Brain microvascular endothelial cell (primary cell): ENCODE measurements at regions not wholly inside any gene's neighbourhood (a gene's known extent, or its start where the extent isn't known, plus 50 kb on each side); places are given as distances from the start of the nearest gene placed in this dataset.

ENCODE experiments used
- DNase-seq: peaks from one replicate; pipeline ENCODE4 v3.0.0-alpha.2; 2020
- H3K27ac ChIP-seq: fragments of 250-450 bp; sonication (Bioruptor Pico); 2 replicates; pipeline ENCODE4 v1.5.1; 2020; ENCODE audit warnings: mild to moderate bottlenecking, moderate library complexity
- H3K27me3 ChIP-seq: fragments of 250-450 bp; sonication (Bioruptor Pico); replicated peaks from 2 replicates; pipeline ENCODE4 v1.5.1; 2020; ENCODE audit warnings: mild to moderate bottlenecking
- H3K36me3 ChIP-seq: fragments of 250-450 bp; sonication (Bioruptor Pico); replicated peaks from 2 replicates; pipeline ENCODE4 v1.5.1; 2020; ENCODE audit warnings: mild to moderate bottlenecking
- H3K4me3 ChIP-seq: 2 replicates; pipeline ENCODE4 v1.5.1; 2011; ENCODE audit warnings: low read depth, mild to moderate bottlenecking, control low read depth, low read length, moderate library complexity
- in situ Hi-C: cut with HindIII; loops from 2 replicates; pipeline ENCODE4 v1.10.0; 2017; ENCODE audit warnings: low sequenced_read_pairs, low pct_ligation_motif_present
- TF ChIP-seq, protein P1 (sequence below): IDR thresholded peaks from 2 replicates; pipeline ENCODE4 v1.5.1; 2011; ENCODE audit warnings: low read depth, mild to moderate bottlenecking, moderate library complexity, low read length, control low read depth, inconsistent platforms; ENCODE audit errors: missing control alignments

- no peaks in the 10 kb centered on the region for H3K36me3 ChIP-seq
- in situ Hi-C loops = no loop called here
- TF ChIP-seq, protein P1, sequence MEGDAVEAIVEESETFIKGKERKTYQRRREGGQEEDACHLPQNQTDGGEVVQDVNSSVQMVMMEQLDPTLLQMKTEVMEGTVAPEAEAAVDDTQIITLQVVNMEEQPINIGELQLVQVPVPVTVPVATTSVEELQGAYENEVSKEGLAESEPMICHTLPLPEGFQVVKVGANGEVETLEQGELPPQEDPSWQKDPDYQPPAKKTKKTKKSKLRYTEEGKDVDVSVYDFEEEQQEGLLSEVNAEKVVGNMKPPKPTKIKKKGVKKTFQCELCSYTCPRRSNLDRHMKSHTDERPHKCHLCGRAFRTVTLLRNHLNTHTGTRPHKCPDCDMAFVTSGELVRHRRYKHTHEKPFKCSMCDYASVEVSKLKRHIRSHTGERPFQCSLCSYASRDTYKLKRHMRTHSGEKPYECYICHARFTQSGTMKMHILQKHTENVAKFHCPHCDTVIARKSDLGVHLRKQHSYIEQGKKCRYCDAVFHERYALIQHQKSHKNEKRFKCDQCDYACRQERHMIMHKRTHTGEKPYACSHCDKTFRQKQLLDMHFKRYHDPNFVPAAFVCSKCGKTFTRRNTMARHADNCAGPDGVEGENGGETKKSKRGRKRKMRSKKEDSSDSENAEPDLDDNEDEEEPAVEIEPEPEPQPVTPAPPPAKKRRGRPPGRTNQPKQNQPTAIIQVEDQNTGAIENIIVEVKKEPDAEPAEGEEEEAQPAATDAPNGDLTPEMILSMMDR = no peak
- no peak overlapping the region for H3K27ac ChIP-seq
- H3K27me3 ChIP-seq = no peaks in the 10 kb centered on the region
- no peak for DNase-seq
- H3K4me3 ChIP-seq = no peak overlapping the region
Observed at GRCh38 chr14:97705107-97705506, 907.9 kb downstream of the VRK1 start.

DNA sequence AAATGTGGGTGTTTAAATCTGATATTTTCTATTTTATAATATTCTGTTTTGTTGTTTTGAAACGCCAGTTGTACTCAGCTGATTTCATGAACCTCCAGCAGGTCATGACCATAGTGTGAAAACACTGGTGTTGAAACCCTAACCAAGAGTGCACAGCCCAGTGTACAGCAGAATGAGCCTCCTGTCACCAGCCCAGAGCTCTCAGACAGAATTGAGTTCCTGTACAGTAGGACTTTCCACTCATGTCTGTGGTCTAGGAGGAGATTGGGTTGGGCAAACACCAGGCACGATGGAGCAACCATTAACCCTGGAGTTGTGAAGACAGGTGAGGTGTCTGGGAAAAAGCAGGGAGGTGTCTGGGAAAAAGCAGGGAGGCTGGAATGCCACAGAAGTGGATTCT lies 908.8 kb downstream of the VRK1 start:
- in situ Hi-C loops = no loop called here
- Histone ChIP-seq H3K36me3 (no peaks in the 10 kb centered on the region), H3K4me3 (no peak overlapping the region), H3K27me3 (no peaks in the 10 kb centered on the region), H3K27ac (no peak overlapping the region)
- DNase-seq = no peak
- TF ChIP-seq, protein P1 = no peak

- H3K27ac ChIP-seq = no peak overlapping the region
- TF ChIP-seq, protein P1 = no peak
- in situ Hi-C loops = no loop called here
- DNase-seq = no peak
- no peaks in the 10 kb centered on the region for H3K27me3 ChIP-seq
- H3K4me3 ChIP-seq = no peak overlapping the region
- H3K36me3 ChIP-seq = no peaks in the 10 kb centered on the region
Observed at GRCh38 chr14:97706819-97707218, 909.6 kb downstream of the VRK1 start.

DNA sequence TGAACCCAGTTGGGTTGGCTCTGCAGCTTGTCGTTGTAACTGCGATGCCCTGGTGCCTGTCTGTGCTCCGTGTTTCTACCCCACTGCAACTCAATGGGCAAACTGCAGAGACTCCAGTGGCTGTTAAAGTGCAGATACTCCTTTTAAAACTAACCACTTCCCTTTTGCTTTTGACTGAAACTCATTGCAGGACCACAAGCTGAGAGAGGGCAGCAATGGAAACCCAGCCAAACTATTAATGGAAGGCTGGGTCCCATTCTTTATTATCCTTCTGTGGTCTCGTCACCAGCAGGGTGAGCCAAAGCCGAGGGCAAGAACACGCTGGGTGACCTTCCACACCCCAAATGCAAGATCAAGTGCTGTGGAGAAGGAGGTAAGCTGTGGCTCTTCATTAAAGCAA lies 910.4 kb downstream of the VRK1 start:
- in situ Hi-C loops = no loop called here
- no peaks in the 10 kb centered on the region for H3K27me3 ChIP-seq
- DNase-seq = no peak
- no peaks in the 10 kb centered on the region for H3K36me3 ChIP-seq
- TF ChIP-seq, protein P1 = no peak
- H3K4me3 ChIP-seq = no peak overlapping the region
- no peak overlapping the region for H3K27ac ChIP-seq

DNA sequence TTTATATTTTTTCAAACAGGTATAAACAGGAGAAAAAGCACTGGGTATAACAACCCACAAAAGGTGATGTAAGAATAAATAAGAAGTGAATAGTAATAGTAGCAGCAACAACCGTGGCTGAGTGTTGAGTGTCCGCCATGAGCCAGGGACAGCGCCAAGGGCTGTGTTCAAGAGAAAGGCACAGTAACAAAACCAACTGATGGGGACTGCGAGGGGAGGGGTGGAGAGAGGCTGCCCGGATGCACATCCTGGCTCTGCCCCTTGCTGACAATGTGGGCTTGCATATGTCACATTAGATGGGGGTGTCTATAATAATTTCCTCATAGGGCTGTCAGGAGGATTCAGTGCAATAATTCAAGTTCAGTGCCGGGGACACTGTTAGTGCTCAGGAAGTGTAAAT lies 912.4 kb downstream of the VRK1 start:
- Histone ChIP-seq H3K4me3 (no peak overlapping the region), H3K27me3 (no peaks in the 10 kb centered on the region), H3K27ac (no peak overlapping the region), H3K36me3 (no peaks in the 10 kb centered on the region)
- TF ChIP-seq, protein P1 = no peak
- in situ Hi-C loops = no loop called here
- DNase-seq = no peak

GRCh38 chr14:97710726-97711125 lies 913.5 kb downstream of the VRK1 start:
- no peak overlapping the region for H3K4me3 ChIP-seq
- no peak overlapping the region for H3K27ac ChIP-seq
- H3K27me3 ChIP-seq = no peaks in the 10 kb centered on the region
- TF ChIP-seq, protein P1 = no peak
- no peaks in the 10 kb centered on the region for H3K36me3 ChIP-seq
- no peak for DNase-seq
- in situ Hi-C loops = no loop called here
